ENCODE measurements at regions not wholly inside any gene's neighbourhood (a gene's known extent, or its start where the extent isn't known, plus 50 kb on each side); places are given as distances from the start of the nearest gene placed in this dataset.

DNA sequence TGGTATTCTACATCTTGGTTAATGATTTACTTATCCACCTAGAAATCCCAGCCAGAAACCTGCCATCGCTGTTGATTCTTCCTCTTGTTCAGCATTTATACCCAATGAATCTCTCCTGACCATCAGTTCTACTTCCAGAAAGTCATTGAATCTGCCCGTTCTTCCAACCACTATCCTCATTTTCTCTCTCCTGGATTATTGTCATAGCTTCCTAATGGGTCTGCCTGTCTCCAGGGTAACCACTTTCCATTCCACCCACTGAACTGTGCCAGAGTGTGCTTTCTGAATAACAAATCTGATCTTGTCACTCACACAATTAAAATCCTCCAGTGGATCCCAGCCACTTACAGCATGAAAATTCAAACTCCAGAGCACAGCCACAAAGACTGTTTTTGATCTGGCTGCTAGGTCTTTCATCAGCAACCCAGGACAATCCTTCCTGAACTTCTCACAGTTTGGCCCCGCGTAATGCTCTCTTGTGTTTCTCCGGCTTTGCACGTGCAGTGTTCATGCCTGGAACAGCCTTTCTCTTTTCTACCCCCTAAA lies 330.6 kb downstream of the SPRY2 start:
- Histone ChIP-seq H3K36me3 (no peaks in the 10 kb centered on the region), H3K4me3 (ENCODE audit: low read depth, low read length) (no peak overlapping the region), H3K9me3 (ENCODE audit: severe bottlenecking) (no peaks in the 10 kb centered on the region), H3K27ac (no peak overlapping the region), H3K27me3 (ENCODE audit: insufficient read depth, low read depth, severe bottlenecking) (no peaks in the 10 kb centered on the region)
- DNase-seq, result no peak
- no peak for TF ChIP-seq CTCF (IDR thresholded peaks at IDR 0.05; ENCODE audit: low read depth, low read length)

DNA sequence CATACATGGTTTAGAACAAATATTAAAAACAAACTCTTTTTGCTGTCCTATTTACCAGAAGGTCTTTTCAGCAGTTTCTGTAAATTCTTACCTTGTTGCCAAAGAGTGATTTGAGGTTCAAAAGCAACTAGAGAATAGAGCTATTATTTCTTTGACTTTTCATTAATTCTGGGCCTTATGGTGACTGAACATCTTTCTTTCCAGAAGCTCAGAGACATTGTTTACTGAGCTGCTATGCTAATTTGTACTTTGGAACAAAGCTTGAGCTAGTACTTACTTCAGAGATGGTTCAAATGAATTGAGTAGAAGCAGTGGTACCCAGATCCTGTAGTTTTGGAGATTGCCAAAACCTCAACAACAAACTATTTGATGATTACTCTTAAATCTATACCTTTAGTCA lies 331.2 kb downstream of the SPRY2 start:
- no peak for TF ChIP-seq CTCF (IDR thresholded peaks at IDR 0.05; ENCODE audit: low read depth, low read length)
- no peak overlapping the region for H3K27ac ChIP-seq

GRCh38 chr13:80006940-80007339 lies 334.0 kb downstream of the SPRY2 start:
- H3K27ac ChIP-seq, result no peak overlapping the region
- no peak overlapping the region for H3K4me3 ChIP-seq (ENCODE audit: low read depth, low read length)
- H3K27me3 ChIP-seq (ENCODE audit: insufficient read depth, low read depth, severe bottlenecking), result no peaks in the 10 kb centered on the region
- DNase-seq, result no peak
- TF ChIP-seq CTCF (IDR thresholded peaks at IDR 0.05; ENCODE audit: low read depth, low read length), result no peak
- H3K9me3 ChIP-seq (ENCODE audit: severe bottlenecking), result no peaks in the 10 kb centered on the region
- no peaks in the 10 kb centered on the region for H3K36me3 ChIP-seq

More for the DNA sequence above, 331.2 kb downstream of the SPRY2 start:
- Histone ChIP-seq H3K9me3 (ENCODE audit: severe bottlenecking) (no peaks in the 10 kb centered on the region), H3K27me3 (ENCODE audit: insufficient read depth, low read depth, severe bottlenecking) (no peaks in the 10 kb centered on the region), H3K36me3 (no peaks in the 10 kb centered on the region), H3K4me3 (ENCODE audit: low read depth, low read length) (no peak overlapping the region)
- no peak for DNase-seq

DNA sequence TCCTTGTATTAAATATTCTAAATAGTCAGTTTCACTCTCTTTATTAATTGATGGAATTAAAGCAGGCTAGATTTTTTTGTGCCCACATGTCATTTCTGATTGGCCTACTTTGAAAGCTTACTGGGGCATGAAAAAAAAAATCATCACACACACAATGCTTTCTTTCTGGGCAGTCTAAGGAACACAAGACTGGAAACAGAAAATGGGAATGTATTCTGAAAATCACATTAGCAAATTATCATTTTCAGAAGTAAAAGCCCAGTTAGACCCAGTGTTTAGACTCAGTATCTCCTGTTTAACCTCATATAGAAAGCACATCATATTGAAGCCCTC lies 339.4 kb downstream of the SPRY2 start:
- no peak for DNase-seq
- no peak for TF ChIP-seq CTCF (IDR thresholded peaks at IDR 0.05; ENCODE audit: low read depth, low read length)

GRCh38 chr13:80000684-80001509 lies 340.0 kb downstream of the SPRY2 start:
- Histone ChIP-seq H3K27me3 (ENCODE audit: insufficient read depth, low read depth, severe bottlenecking) (no peaks in the 10 kb centered on the region), H3K36me3 (no peaks in the 10 kb centered on the region), H3K9me3 (ENCODE audit: severe bottlenecking) (no peaks in the 10 kb centered on the region), H3K27ac (no peak overlapping the region), H3K4me3 (ENCODE audit: low read depth, low read length) (no peak overlapping the region)
- DNase-seq, result no peak
- TF ChIP-seq CTCF (IDR thresholded peaks at IDR 0.05; ENCODE audit: low read depth, low read length), result no peak

More for the DNA sequence above, 339.4 kb downstream of the SPRY2 start:
- H3K4me3 ChIP-seq (ENCODE audit: low read depth, low read length), result no peak overlapping the region
- no peaks in the 10 kb centered on the region for H3K9me3 ChIP-seq (ENCODE audit: severe bottlenecking)
- no peaks in the 10 kb centered on the region for H3K27me3 ChIP-seq (ENCODE audit: insufficient read depth, low read depth, severe bottlenecking)
- no peaks in the 10 kb centered on the region for H3K36me3 ChIP-seq
- no peak overlapping the region for H3K27ac ChIP-seq
